Breast epithelium (tissue), 4 donors: ENCODE measurements at regions not wholly inside any gene's neighbourhood (a gene's known extent, or its start where the extent isn't known, plus 50 kb on each side); places are given as distances from the start of the nearest gene placed in this dataset.
"Not testable (repeated sequence)": the region's sequence is repeated elsewhere in the genome, so short reads cannot be mapped to it uniquely, and the experiment has no call there.

Experiments used
- DNase-seq, 2 donors: peaks; one replicate each; pipeline ENCODE4 v3.0.0-alpha.2; 2019; ENCODE audit warnings: low spot score in 2 of 2
- H3K27ac ChIP-seq, 2 donors: fragments of 200-600 bp; sonication (generic) in 1 of 2; one replicate each; pipeline ENCODE4 v1.5.1; 2016 to 2019; ENCODE audit warnings: mild to moderate bottlenecking in 1 of 2
- H3K27me3 ChIP-seq, 2 donors: fragments of 200-600 bp; sonication (generic) in 1 of 2; one replicate each; pipeline versions ENCODE4 v1.5.1 to v1.6.0; 2017 to 2019; ENCODE audit warnings: control low read depth in 1 of 2, mild to moderate bottlenecking in 1 of 2
- H3K36me3 ChIP-seq: fragments of 200-600 bp; one replicate; pipeline ENCODE4 v1.5.1; 2019
- H3K4me1 ChIP-seq, 2 donors: fragments of 200-600 bp; sonication (generic); one replicate each; pipeline ENCODE4 v1.5.1; 2016 to 2019; ENCODE audit warnings: control low read depth in 1 of 2
- H3K4me3 ChIP-seq, 3 donors: fragments of 200-600 bp; sonication (generic); 1 replicate in 2 of 3; 2 replicates in 1 of 3; pipeline ENCODE4 v1.5.1; 2016 to 2019; ENCODE audit warnings: mild to moderate bottlenecking in 3 of 3, moderate library complexity in 2 of 3
- H3K9me3 ChIP-seq, 2 donors: fragments of 200-600 bp; sonication (generic) in 1 of 2; one replicate each; pipeline ENCODE4 v1.5.1; 2016 to 2019; ENCODE audit warnings: control low read depth in 1 of 2
- intact Hi-C: fragments of 100-400 bp; cut with DNase I; formaldehyde crosslinking; loops from one replicate; pipeline ENCODE4 v1.15.1; 2023; ENCODE audit warnings: low total_unique reads

GRCh38 chr7:76937330-76937729, 94.8 kb downstream of the SPDYE17 start:
- H3K9me3 ChIP-seq, H3K27ac ChIP-seq, H3K36me3 ChIP-seq, H3K4me3 ChIP-seq, intact Hi-C loops, H3K27me3 ChIP-seq, H3K4me1 ChIP-seq, DNase-seq: not testable (repeated sequence)

- H3K4me1 ChIP-seq, H3K9me3 ChIP-seq, intact Hi-C loops, H3K27me3 ChIP-seq, H3K27ac ChIP-seq, DNase-seq, H3K4me3 ChIP-seq, H3K36me3 ChIP-seq: not testable (repeated sequence)
Measured at GRCh38 chr7:76936346-76936745, 95.8 kb downstream of the SPDYE17 start.

GRCh38 chr7:76934711-76935110, 97.5 kb downstream of the SPDYE17 start:
- DNase-seq, H3K27ac ChIP-seq, H3K4me3 ChIP-seq, H3K36me3 ChIP-seq, H3K4me1 ChIP-seq, H3K27me3 ChIP-seq, intact Hi-C loops, H3K9me3 ChIP-seq: not testable (repeated sequence)

- H3K27ac ChIP-seq, H3K36me3 ChIP-seq, H3K27me3 ChIP-seq, intact Hi-C loops, H3K9me3 ChIP-seq, H3K4me1 ChIP-seq, DNase-seq, H3K4me3 ChIP-seq: not testable (repeated sequence)
Measured at GRCh38 chr7:76932957-76933356, 99.2 kb downstream of the SPDYE17 start.

GRCh38 chr7:76931441-76931840, 100.7 kb downstream of the SPDYE17 start:
- H3K36me3 ChIP-seq, H3K27me3 ChIP-seq, H3K27ac ChIP-seq, DNase-seq, H3K4me1 ChIP-seq, intact Hi-C loops, H3K4me3 ChIP-seq, H3K9me3 ChIP-seq: not testable (repeated sequence)

GRCh38 chr7:76930416-76930815, 101.7 kb downstream of the SPDYE17 start:
- H3K9me3 ChIP-seq, intact Hi-C loops, H3K4me1 ChIP-seq, H3K27me3 ChIP-seq, DNase-seq, H3K4me3 ChIP-seq, H3K36me3 ChIP-seq, H3K27ac ChIP-seq: not testable (repeated sequence)

GRCh38 chr7:76928751-76929150, 103.4 kb downstream of the SPDYE17 start:
- H3K27ac ChIP-seq, H3K4me1 ChIP-seq, H3K27me3 ChIP-seq, H3K9me3 ChIP-seq, DNase-seq, intact Hi-C loops, H3K4me3 ChIP-seq, H3K36me3 ChIP-seq: not testable (repeated sequence)

GRCh38 chr7:76927741-76928393, 104.3 kb downstream of the SPDYE17 start:
- intact Hi-C loops = not testable (repeated sequence)

GRCh38 chr7:76926416-76926815, 105.7 kb downstream of the SPDYE17 start:
- H3K27me3 ChIP-seq, H3K36me3 ChIP-seq, DNase-seq, H3K27ac ChIP-seq, H3K9me3 ChIP-seq, H3K4me1 ChIP-seq, intact Hi-C loops, H3K4me3 ChIP-seq: not testable (repeated sequence)

More at GRCh38 chr7:76927741-76928393, 104.3 kb downstream of the SPDYE17 start:
- H3K27ac ChIP-seq, H3K4me3 ChIP-seq, H3K4me1 ChIP-seq, H3K36me3 ChIP-seq, H3K27me3 ChIP-seq, DNase-seq, H3K9me3 ChIP-seq: not testable (repeated sequence)

- intact Hi-C loops, H3K4me1 ChIP-seq, H3K27ac ChIP-seq: not testable (repeated sequence)
Measured at GRCh38 chr7:76924756-76925155, 107.4 kb downstream of the SPDYE17 start.

GRCh38 chr7:76918619-76919018, 113.5 kb downstream of the SPDYE17 start:
- H3K4me3 ChIP-seq, H3K4me1 ChIP-seq, H3K36me3 ChIP-seq, DNase-seq, H3K27ac ChIP-seq, intact Hi-C loops, H3K27me3 ChIP-seq, H3K9me3 ChIP-seq: not testable (repeated sequence)

More at GRCh38 chr7:76924756-76925155, 107.4 kb downstream of the SPDYE17 start:
- not testable (repeated sequence) for H3K27me3 ChIP-seq, DNase-seq, H3K4me3 ChIP-seq, H3K9me3 ChIP-seq, H3K36me3 ChIP-seq

GRCh38 chr7:76914361-76914760, 117.8 kb downstream of the SPDYE17 start:
- intact Hi-C loops, H3K4me1 ChIP-seq, H3K4me3 ChIP-seq, H3K36me3 ChIP-seq, H3K9me3 ChIP-seq, H3K27me3 ChIP-seq, DNase-seq, H3K27ac ChIP-seq: not testable (repeated sequence)

- peak overlapping the region in 2 of 3 donors; percentile 2 to 27 for H3K4me3 ChIP-seq
- intact Hi-C loops, H3K27me3 ChIP-seq, DNase-seq, H3K9me3 ChIP-seq, H3K4me1 ChIP-seq, H3K36me3 ChIP-seq, H3K27ac ChIP-seq: not testable (repeated sequence)
Measured at GRCh38 chr7:76912011-76912814, 119.9 kb downstream of the SPDYE17 start.

GRCh38 chr7:76904688-76905087, 127.5 kb downstream of the SPDYE17 start:
- intact Hi-C loops, H3K4me1 ChIP-seq, H3K27ac ChIP-seq, H3K27me3 ChIP-seq, DNase-seq, H3K9me3 ChIP-seq, H3K36me3 ChIP-seq, H3K4me3 ChIP-seq: not testable (repeated sequence)
